Colonic mucosa (tissue), 4 donors: ENCODE measurements at regions not wholly inside any gene's neighbourhood (a gene's known extent, or its start where the extent isn't known, plus 50 kb on each side); places are given as distances from the start of the nearest gene placed in this dataset.

Experiments
- DNase-seq: peaks from one replicate; pipeline ENCODE4 v3.0.0-alpha.2; 2020
- H3K27ac ChIP-seq: fragments of 200-600 bp; one replicate; pipeline ENCODE4 v1.8.0; 2021
- H3K27me3 ChIP-seq: fragments of 200-600 bp; one replicate; pipeline ENCODE4 v1.8.0; 2021
- H3K36me3 ChIP-seq: fragments of 200-600 bp; one replicate; pipeline ENCODE4 v1.8.0; 2021
- H3K4me1 ChIP-seq: fragments of 200-600 bp; one replicate; pipeline ENCODE4 v1.8.0; 2021; ENCODE audit warnings: mild to moderate bottlenecking
- H3K4me3 ChIP-seq: fragments of 200-600 bp; one replicate; pipeline ENCODE4 v1.8.0; 2021
- H3K9ac ChIP-seq, 2 donors: one replicate each; pipeline ENCODE4 v1.7.0; 2013; ENCODE audit warnings: control low read depth in 2 of 2, low read depth in 2 of 2, low read length in 2 of 2
- H3K9me3 ChIP-seq: fragments of 200-600 bp; one replicate; pipeline ENCODE4 v1.8.0; 2021
- CTCF ChIP-seq: fragments of 200-600 bp; IDR thresholded peaks from one replicate; pipeline ENCODE4 v1.8.0; 2022; ENCODE audit warnings: antibody characterized with exemption, mild to moderate bottlenecking
- intact Hi-C: fragments of 100-400 bp; cut with DNase I; formaldehyde crosslinking; loops from one replicate; pipeline ENCODE4 v1.14.1; 2022
- donor health status: healthy.
- donor health status: DM: no; HTN: no; CAD: no.
- donor health status: DM: no; HTN: no; CAD: no.

GRCh38 chr22:22973336-22973735 lies 85.7 kb downstream of the IGLL5 start:
- no peaks in the 10 kb centered on the region for H3K9me3 ChIP-seq
- H3K36me3 ChIP-seq, result no peaks in the 10 kb centered on the region
- no peak for DNase-seq
- intact Hi-C loops, result no loop called here
- no peaks in the 10 kb centered on the region for H3K4me1 ChIP-seq
- no peak overlapping the region for H3K27ac ChIP-seq
- H3K4me3 ChIP-seq, result no peak overlapping the region
- no peaks in the 10 kb centered on the region for H3K27me3 ChIP-seq
- H3K9ac ChIP-seq, result no peak overlapping the region
- TF ChIP-seq CTCF, result no peak

GRCh38 chr22:22974156-22974555 lies 86.5 kb downstream of the IGLL5 start:
- intact Hi-C loops, result no loop called here
- TF ChIP-seq CTCF, result no peak
- no peak for DNase-seq
- Histone ChIP-seq H3K4me1 (no peaks in the 10 kb centered on the region), H3K9ac (no peak overlapping the region), H3K27me3 (no peaks in the 10 kb centered on the region), H3K36me3 (no peaks in the 10 kb centered on the region), H3K4me3 (no peak overlapping the region), H3K27ac (no peak overlapping the region), H3K9me3 (no peaks in the 10 kb centered on the region)

- Histone ChIP-seq H3K4me1 (no peaks in the 10 kb centered on the region), H3K9me3 (no peaks in the 10 kb centered on the region), H3K36me3 (no peaks in the 10 kb centered on the region), H3K9ac (no peak overlapping the region), H3K27me3 (no peaks in the 10 kb centered on the region), H3K4me3 (no peak overlapping the region), H3K27ac (no peak overlapping the region)
- no peak for DNase-seq
- intact Hi-C loops, result no loop called here
- TF ChIP-seq CTCF, result no peak
These were observed 87.4 kb downstream of the IGLL5 start for GRCh38 chr22:22974795-22975580.

GRCh38 chr22:22976033-22976922 lies 88.7 kb downstream of the IGLL5 start:
- no peak overlapping the region for H3K9ac ChIP-seq
- no peaks in the 10 kb centered on the region for H3K9me3 ChIP-seq
- no peaks in the 10 kb centered on the region for H3K4me1 ChIP-seq
- intact Hi-C loops, result no loop called here
- no peak overlapping the region for H3K27ac ChIP-seq
- TF ChIP-seq CTCF, result no peak
- no peak overlapping the region for H3K4me3 ChIP-seq
- no peaks in the 10 kb centered on the region for H3K27me3 ChIP-seq
- H3K36me3 ChIP-seq, result no peaks in the 10 kb centered on the region
- DNase-seq, result no peak

GRCh38 chr22:22977479-22978200 lies 90.0 kb downstream of the IGLL5 start:
- intact Hi-C loops, result no loop called here
- no peak for TF ChIP-seq CTCF
- no peaks in the 10 kb centered on the region for H3K27me3 ChIP-seq

More at GRCh38 chr22:22977479-22978200, 90.0 kb downstream of the IGLL5 start:
- Histone ChIP-seq H3K4me1 (no peaks in the 10 kb centered on the region), H3K36me3 (no peaks in the 10 kb centered on the region), H3K27ac (no peak overlapping the region), H3K9ac (no peak overlapping the region), H3K9me3 (no peaks in the 10 kb centered on the region), H3K4me3 (no peak overlapping the region)
- DNase-seq, result no peak
